Uterus (tissue), 3 donors: ENCODE measurements at regions not wholly inside any gene's neighbourhood (a gene's known extent, or its start where the extent isn't known, plus 50 kb on each side); places are given as distances from the start of the nearest gene placed in this dataset.

Source experiments
- DNase-seq, 2 donors: peaks; one replicate each; pipeline ENCODE4 v3.0.0-alpha.2; 2019 to 2020
- H3K27ac ChIP-seq, 2 donors: fragments of 200-600 bp; sonication (generic); 1 replicate in 1 of 2; 2 replicates in 1 of 2; pipeline ENCODE4 v1.5.1; 2016 to 2018
- H3K27me3 ChIP-seq, 2 donors: fragments of 200-600 bp; sonication (generic); one replicate each; pipeline ENCODE4 v1.5.1; 2018 to 2019; ENCODE audit warnings: control low read depth in 1 of 2
- H3K36me3 ChIP-seq, 2 donors: fragments of 200-600 bp; sonication (generic); one replicate each; pipeline ENCODE4 v1.5.1; 2019; ENCODE audit warnings: control low read depth in 1 of 2
- H3K4me1 ChIP-seq, 2 donors: fragments of 200-600 bp; sonication (generic); one replicate each; pipeline ENCODE4 v1.5.1; 2018 to 2019; ENCODE audit warnings: control low read depth in 1 of 2
- H3K4me3 ChIP-seq, 2 donors: fragments of 200-600 bp; sonication (generic); 1 replicate in 1 of 2; 2 replicates in 1 of 2; pipeline ENCODE4 v1.5.1; 2018 to 2019; ENCODE audit warnings: mild to moderate bottlenecking in 1 of 2
- H3K9me3 ChIP-seq, 2 donors: fragments of 200-600 bp; sonication (generic); one replicate each; pipeline ENCODE4 v1.5.1; 2019; ENCODE audit warnings: control low read depth in 1 of 2
- CTCF ChIP-seq, 4 experiments: fragments of 200-600 bp in 2 of 4; fragments of 450-650 bp in 2 of 4; sonication (generic) in 2 of 4; IDR thresholded peaks; one replicate each; pipeline ENCODE4 v1.5.1; 2016 to 2019; ENCODE audit warnings: antibody characterized with exemption in 4 of 4, mild to moderate bottlenecking in 2 of 4, moderate library complexity in 1 of 4
- POLR2A ChIP-seq, 2 donors: fragments of 450-650 bp; IDR thresholded peaks; one replicate each; pipeline ENCODE4 v1.6.1; 2016; ENCODE audit warnings: antibody characterized with exemption in 2 of 2, mild to moderate bottlenecking in 1 of 2, moderate library complexity in 1 of 2
- intact Hi-C: fragments of 100-400 bp; cut with DNase I; formaldehyde crosslinking; loops from one replicate; pipeline ENCODE4 v1.15.1; 2023; ENCODE audit warnings: low total_unique reads
- donor health status: DM: yes; HTN: yes; CAD: no.

- no peaks in the 10 kb centered on the region for H3K27me3 ChIP-seq
- peak; percentile 19 to 43 for DNase-seq
- H3K4me3 ChIP-seq: no peak overlapping the region
- no peaks in the 10 kb centered on the region for H3K9me3 ChIP-seq
- TF ChIP-seq CTCF (IDR thresholded peaks at IDR 0.05) (peak; percentile 65 to 70 (median 68)), POLR2A (IDR thresholded peaks at IDR 0.05) (no peak)
- no peaks in the 10 kb centered on the region for H3K36me3 ChIP-seq
- no peaks in the 10 kb centered on the region for H3K4me1 ChIP-seq
- no peak overlapping the region for H3K27ac ChIP-seq
- intact Hi-C loops: no loop called here
Observed at GRCh38 chr4:18593297-18594002, 571.9 kb upstream of the LCORL start.

DNA sequence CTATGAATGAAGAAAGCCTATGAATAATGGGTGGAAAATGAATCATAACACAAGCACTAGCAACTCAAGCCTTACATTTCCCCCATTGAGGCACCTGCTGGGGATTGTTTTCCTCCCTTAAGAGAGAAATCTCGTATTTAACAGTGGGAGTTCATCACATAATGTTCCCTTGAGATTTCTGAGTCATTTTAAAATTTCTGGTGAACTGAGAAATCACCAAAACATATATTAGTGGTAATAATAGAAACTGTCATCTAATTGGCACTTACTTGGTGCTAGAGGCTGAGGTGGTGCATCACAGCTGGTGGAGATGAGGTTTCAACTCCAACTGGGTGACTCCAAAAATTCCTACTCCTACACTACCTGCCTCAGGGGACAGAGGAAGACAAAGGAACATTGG lies 561.3 kb upstream of the LCORL start:
- Histone ChIP-seq H3K4me1 (no peaks in the 10 kb centered on the region), H3K4me3 (no peak overlapping the region), H3K27ac (no peak overlapping the region), H3K9me3 (no peaks in the 10 kb centered on the region), H3K36me3 (no peaks in the 10 kb centered on the region), H3K27me3 (no peaks in the 10 kb centered on the region)
- no peak for DNase-seq
- intact Hi-C loops: no loop called here
- TF ChIP-seq POLR2A (IDR thresholded peaks at IDR 0.05) (no peak), CTCF (IDR thresholded peaks at IDR 0.05) (no peak)

GRCh38 chr4:18578307-18578706 lies 556.8 kb upstream of the LCORL start:
- intact Hi-C loops: no loop called here
- no peak for DNase-seq
- Histone ChIP-seq H3K27ac (no peak overlapping the region), H3K36me3 (no peaks in the 10 kb centered on the region), H3K4me1 (no peaks in the 10 kb centered on the region), H3K27me3 (no peaks in the 10 kb centered on the region), H3K4me3 (no peak overlapping the region), H3K9me3 (no peaks in the 10 kb centered on the region)
- TF ChIP-seq POLR2A (IDR thresholded peaks at IDR 0.05): no peak
- TF ChIP-seq CTCF (IDR thresholded peaks at IDR 0.05): no peak

GRCh38 chr4:18572481-18572880 lies 550.9 kb upstream of the LCORL start:
- Histone ChIP-seq H3K9me3 (no peaks in the 10 kb centered on the region), H3K27me3 (no peaks in the 10 kb centered on the region), H3K4me3 (no peak overlapping the region), H3K4me1 (no peaks in the 10 kb centered on the region), H3K27ac (no peak overlapping the region), H3K36me3 (no peaks in the 10 kb centered on the region)
- TF ChIP-seq CTCF (IDR thresholded peaks at IDR 0.05) (no peak), POLR2A (IDR thresholded peaks at IDR 0.05) (no peak)
- DNase-seq: no peak
- intact Hi-C loops: no loop called here

- intact Hi-C loops: no loop called here
- DNase-seq: no peak
- no peaks in the 10 kb centered on the region for H3K27me3 ChIP-seq
- no peaks in the 10 kb centered on the region for H3K9me3 ChIP-seq
- H3K4me3 ChIP-seq: no peak overlapping the region
- TF ChIP-seq POLR2A (IDR thresholded peaks at IDR 0.05) (no peak), CTCF (IDR thresholded peaks at IDR 0.05) (no peak)
- no peak overlapping the region for H3K27ac ChIP-seq
- no peaks in the 10 kb centered on the region for H3K4me1 ChIP-seq
- no peaks in the 10 kb centered on the region for H3K36me3 ChIP-seq
Observed at GRCh38 chr4:18571301-18571761, 549.8 kb upstream of the LCORL start.
